Epithelial cell of proximal tubule (primary cell): ENCODE measurements at regions not wholly inside any gene's neighbourhood (a gene's known extent, or its start where the extent isn't known, plus 50 kb on each side); places are given as distances from the start of the nearest gene placed in this dataset.

Experiments used
- DNase-seq: peaks from one replicate; pipeline ENCODE4 v3.0.0-alpha.2; 2011; ENCODE audit warnings: low read depth
- H3K4me3 ChIP-seq: 2 replicates; pipeline ENCODE4 v1.5.1; 2011; ENCODE audit warnings: low read depth, mild to moderate bottlenecking, low read length
- CTCF ChIP-seq: conservative IDR thresholded peaks from 2 replicates; pipeline ENCODE4 v1.5.1; 2012; ENCODE audit warnings: low read depth, mild to moderate bottlenecking, low read length

GRCh38 chr7:120030876-120031275 is 242.1 kb upstream of the KCND2 start:
- DNase-seq = no peak
- no peak overlapping the region for H3K4me3 ChIP-seq
- no peak for TF ChIP-seq CTCF

GRCh38 chr7:120033114-120033513 is 239.9 kb upstream of the KCND2 start:
- no peak overlapping the region for H3K4me3 ChIP-seq
- no peak for TF ChIP-seq CTCF
- no peak for DNase-seq

- DNase-seq = no peak
- TF ChIP-seq CTCF = no peak
These were observed 233.8 kb upstream of the KCND2 start for GRCh38 chr7:120039138-120039537.

GRCh38 chr7:120041798-120042197 is 231.2 kb upstream of the KCND2 start:
- TF ChIP-seq CTCF = no peak
- no peak overlapping the region for H3K4me3 ChIP-seq
- DNase-seq = no peak

More at GRCh38 chr7:120039138-120039537, 233.8 kb upstream of the KCND2 start:
- no peak overlapping the region for H3K4me3 ChIP-seq

- no peak for TF ChIP-seq CTCF
- DNase-seq = no peak
- H3K4me3 ChIP-seq = no peak overlapping the region
These were observed 229.7 kb upstream of the KCND2 start for GRCh38 chr7:120043250-120043649.

- DNase-seq = peak; percentile 96
- TF ChIP-seq CTCF = no peak
- no peak overlapping the region for H3K4me3 ChIP-seq
These were observed 220.0 kb upstream of the KCND2 start for GRCh38 chr7:120052884-120053382.

GRCh38 chr7:120053390-120053961 is 219.5 kb upstream of the KCND2 start:
- H3K4me3 ChIP-seq = no peak overlapping the region
- no peak for DNase-seq
- TF ChIP-seq CTCF = no peak
